ENCODE measurements at regions not wholly inside any gene's neighbourhood (a gene's known extent, or its start where the extent isn't known, plus 50 kb on each side); places are given as distances from the start of the nearest gene placed in this dataset.
"Not testable (repeated sequence)": the region's sequence is repeated elsewhere in the genome, so short reads cannot be mapped to it uniquely, and the experiment has no call there.

DNA sequence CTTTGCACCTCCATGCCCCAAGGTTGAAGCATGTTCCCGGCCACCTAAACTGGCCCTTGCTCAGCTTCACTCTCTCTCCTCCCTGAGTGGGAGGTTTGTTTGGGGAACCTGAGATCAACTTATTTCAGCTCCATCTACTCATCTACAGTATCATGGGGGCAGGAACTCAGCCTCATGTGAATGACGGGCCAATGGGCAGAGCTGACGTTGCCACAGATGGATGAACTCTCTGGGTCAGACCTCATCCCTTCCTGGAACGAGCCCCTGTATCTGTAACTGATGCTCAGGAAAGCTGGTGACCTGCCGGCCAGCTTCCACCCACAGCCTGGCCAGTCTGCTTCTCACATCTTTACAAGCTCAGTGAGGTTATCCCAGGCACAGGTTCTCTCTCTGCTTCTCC lies 369.6 kb downstream of the IRX2 start:
- no peak for DNase-seq (ENCODE audit: low read depth)

DNA sequence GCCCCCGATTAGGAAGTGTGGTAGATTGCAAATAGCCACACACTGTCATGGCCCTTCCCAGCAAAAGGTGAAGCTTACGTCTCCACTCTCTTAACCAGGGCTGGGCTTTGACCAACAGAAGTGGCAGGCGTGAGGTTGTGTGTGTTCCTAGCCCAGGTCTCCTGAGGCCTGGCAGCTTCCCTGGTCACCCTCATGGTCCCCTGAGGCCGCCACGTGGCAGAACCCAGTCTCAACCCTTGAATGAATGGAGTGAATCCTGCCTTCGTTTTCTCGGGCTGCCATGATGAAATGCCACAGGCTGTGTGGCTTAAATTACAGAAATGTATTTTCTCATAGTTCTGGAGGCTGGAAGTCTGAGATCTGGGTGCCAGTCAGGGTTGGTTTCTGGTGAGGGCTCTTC lies 370.4 kb downstream of the IRX2 start:
- no peak for DNase-seq (ENCODE audit: low read depth)

DNA sequence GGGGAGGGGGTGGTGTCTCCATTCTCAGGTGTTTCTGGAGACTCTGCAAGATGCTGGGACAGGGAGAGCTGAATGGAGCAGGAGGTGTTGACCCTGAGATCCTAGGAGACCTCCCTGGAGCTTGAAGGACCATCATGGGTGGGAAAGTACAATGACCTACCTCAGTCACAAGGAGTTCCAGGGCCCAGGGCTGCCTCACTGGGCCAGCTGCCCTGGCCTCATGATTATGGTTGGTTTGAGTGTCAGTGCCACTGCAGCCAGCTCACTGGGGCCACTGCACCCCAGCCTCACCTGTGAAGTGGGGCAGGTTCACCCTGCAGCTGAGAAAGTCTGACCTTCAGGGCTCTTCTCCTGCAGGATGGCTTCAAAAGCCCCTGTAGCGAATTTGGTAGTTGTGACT lies 372.5 kb downstream of the IRX2 start:
- no peak for DNase-seq (ENCODE audit: low read depth)

DNA sequence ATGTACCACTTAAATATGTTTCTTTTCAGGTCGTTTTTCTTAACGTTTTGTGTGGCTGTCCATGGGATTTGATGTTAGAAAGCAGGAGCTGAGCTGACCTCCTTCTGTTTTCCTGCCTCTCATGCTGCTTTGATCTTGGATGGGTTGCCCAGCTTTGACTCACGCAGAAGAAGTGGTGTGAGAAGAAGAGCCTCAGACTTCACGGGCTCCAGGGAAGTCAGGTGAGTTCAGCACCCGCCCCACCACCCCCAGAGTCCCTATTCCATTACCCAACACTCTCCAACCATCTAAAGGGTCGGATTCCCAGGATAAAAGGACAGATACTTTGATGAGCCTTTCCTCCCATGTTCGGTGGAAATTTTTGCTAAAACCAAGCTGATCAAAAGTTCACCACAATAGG lies 373.4 kb downstream of the IRX2 start:
- no peak for DNase-seq (ENCODE audit: low read depth)

DNA sequence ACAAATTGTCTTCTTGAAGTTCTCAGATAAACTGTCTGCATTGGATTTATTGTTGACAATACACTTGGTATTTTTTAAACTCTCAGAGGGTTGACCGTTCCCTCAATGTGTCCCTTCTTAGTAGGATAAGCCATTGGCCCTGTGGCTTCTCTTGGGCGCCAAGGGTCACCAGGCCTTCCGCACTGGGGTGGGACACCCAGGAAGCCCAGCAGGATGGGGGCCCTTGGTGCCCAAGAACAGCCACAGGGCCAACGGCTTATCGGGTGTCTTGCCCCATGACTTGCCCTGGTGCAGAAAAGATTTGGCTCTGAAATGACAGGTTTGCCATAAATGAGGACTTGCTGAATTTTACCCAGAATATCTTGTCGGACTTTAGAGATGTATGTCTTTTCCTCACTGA lies 375.0 kb downstream of the IRX2 start:
- no peak for DNase-seq (ENCODE audit: low read depth)

DNA sequence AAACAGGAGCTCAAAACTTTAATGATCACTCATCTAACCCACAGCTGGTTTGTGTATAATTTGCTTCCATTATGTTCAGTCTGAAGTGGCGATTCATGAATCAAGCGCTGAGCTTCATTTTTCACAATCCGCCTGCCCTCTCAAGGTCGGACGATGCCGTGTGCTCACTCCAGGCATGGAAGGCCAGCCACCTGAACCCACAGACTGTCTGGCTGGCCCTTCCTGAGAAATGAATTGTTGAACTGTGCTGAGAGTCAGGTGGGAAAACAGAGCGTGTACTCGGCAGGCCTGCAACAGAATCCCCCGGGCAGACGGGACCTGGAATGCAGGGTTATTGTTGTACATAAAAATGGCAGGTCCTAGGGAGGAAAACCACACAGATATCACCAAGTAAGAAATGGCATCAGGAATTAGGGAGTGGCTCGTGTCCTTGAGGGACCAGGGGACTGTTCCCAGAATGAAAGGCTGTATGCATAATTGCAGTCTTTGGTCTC lies 375.7 kb downstream of the IRX2 start:
- DNase-seq (ENCODE audit: low read depth) = no peak

DNA sequence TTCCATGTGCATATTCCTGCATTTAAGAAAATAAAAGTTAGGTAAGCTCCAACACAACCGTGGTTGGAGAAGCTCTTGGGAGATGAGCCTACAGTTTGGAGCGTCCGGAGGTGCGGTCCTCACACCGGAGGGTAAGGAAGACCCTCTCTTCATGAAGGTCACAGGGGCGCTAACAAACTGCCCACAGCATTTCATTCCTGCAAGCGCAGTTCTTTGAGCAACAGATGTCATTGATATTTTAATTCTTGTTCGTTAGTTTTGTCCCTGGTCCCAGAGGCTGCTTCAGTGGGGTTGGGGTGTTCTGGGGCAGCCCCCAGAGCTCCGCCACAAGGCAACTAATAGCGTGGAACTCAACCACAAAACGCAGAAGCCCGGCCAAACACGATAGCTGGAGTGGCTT lies 376.2 kb downstream of the IRX2 start:
- DNase-seq (ENCODE audit: low read depth) = no peak

DNA sequence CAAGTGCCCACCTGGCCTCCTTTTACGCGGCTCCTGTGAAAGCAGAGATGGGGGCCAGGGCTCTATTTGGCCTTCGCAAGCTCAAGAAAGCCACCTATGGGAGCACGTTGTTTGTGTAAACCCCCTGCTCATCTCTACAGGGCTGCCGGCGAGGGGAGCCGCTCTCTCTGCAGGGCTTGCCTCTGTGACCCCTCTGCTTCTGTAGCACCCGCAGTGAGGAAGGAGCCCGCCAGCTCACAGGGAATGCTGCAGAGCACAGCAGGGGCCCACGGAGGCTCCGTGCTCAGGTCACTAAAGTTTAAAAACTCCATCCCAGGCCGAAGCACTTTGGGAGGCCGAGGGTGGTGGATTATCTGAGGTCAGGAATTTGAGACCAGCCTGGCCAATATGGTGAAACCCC lies 376.8 kb downstream of the IRX2 start:
- no peak for DNase-seq (ENCODE audit: low read depth)

DNA sequence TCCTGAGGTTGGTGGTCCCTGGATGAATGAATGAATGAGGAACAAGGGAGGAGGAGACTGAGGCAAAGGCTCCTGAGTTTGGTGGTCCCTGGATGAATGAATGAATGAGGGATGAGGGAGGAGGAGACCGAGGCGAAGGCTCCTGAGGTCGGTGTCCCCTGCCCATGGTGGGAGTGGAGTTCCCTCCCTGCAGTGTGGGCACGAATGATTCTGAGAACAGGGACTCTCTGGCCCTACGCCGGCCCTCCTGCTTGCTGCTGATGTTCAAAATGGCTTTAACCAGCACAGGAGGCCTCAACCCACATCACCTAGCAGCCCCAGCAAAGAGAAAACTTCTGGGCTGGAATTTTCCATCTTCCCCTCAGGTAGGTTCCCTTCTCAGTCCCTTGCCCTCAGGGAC lies 377.8 kb downstream of the IRX2 start:
- no peak for DNase-seq (ENCODE audit: low read depth)

DNA sequence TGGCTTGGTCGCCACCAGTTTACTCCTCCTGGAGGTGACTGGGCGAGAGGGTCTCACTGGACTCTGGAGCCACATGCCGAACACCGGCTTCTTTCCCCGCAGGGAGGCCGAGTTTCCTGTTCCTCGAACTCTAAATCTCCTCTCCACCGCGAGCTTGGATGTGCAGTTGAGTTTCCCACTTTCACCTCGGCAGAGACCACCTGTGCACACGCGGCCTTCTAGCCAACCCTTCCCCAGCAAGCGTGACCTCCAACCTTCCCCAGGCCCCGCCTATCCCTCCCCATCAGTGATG lies 380.1 kb downstream of the IRX2 start:
- no peak for DNase-seq (ENCODE audit: low read depth)

DNA sequence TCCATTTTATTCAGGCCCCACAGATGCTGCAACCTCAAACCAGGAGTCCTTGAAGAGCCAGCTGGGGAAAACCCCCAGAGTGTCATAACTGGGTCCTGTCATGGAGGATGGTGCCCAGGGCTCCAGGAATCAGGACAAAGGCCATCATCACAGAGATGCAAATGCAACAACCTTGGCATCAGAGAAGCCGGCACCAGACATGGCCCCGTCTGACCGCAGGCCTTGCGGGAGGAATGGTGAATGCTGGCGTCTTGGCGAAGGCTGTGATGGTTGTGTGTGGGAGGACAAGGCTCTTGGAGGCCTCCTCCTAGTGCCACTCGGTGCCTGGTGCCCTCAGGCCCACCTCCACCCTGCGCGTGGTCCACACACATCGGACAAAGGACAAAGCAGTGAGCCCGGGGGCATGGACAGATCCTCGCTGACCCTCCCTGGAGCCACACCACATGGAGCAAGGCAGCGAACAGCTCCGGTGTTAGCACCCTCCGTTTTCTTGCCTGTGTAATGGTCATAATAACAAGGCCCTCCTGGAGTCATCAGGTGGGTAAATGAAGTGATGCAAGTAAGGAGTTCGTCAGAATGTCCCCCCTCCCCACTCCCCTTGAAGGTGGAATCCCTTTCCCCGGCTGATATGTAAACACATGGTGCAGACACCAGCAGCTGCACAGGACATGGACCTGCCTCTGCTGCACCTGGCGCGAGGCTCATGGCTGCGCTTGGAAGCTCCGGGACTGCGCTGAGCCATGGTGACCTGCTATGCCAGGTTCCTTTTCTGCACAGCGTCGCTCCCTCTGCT lies 380.7 kb downstream of the IRX2 start:
- no peak for DNase-seq (ENCODE audit: low read depth)

DNA sequence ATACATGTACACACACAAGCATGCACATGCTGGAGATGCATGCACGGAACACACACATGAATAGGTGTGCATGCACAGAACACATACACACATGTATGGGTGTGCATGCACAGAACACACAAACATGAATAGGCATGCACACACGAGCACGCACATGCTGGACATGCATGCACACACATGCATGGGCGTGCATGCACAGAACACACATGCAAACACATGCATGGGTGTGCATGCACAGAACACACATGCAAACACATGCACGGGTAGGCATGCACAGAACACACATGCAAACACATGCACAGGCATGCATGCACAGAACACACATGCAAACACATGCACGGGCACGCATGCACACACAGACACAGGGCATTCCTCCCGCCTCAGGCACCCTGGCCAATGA lies 382.3 kb downstream of the IRX2 start:
- no peak for DNase-seq (ENCODE audit: low read depth)

DNA sequence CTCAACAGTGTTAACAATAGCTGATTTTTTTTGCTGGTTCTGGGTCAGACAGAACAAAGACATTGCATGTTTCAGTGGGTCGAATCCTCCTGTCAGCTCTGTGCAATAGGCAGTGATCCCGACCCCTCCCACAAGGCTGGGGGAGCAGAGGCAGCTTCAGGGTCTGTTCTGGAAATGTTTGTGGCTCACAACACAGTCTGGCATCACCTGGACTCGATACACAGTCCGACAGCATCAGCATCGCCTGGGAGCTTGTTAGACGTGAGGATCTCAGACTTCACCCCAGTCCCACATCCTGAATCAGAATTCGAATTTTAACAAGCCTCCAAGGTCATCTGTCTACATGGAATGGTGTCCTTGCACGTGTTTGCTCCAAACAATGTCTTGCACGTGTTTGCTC lies 384.7 kb downstream of the IRX2 start:
- DNase-seq (ENCODE audit: low read depth) = no peak

DNA sequence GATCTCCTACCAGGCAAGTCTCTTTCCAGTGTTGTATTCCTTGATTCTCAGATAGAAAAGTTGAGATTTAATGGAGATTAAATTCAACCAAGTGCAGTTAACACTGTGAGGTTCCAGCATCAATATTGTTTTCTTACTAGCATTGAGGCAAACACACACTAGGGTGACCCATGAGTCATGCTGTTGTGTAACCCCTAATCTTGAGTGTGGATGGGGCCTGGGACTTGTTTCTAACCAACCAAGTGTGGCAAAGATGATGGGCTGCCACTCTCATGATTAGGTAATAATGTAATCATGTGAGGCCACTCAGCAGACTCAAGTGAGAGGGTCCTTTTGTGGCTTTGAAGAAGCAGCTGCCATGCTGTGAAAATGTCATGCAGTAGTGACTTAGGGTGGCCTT lies 394.2 kb downstream of the IRX2 start:
- no peak for DNase-seq (ENCODE audit: low read depth)

DNA sequence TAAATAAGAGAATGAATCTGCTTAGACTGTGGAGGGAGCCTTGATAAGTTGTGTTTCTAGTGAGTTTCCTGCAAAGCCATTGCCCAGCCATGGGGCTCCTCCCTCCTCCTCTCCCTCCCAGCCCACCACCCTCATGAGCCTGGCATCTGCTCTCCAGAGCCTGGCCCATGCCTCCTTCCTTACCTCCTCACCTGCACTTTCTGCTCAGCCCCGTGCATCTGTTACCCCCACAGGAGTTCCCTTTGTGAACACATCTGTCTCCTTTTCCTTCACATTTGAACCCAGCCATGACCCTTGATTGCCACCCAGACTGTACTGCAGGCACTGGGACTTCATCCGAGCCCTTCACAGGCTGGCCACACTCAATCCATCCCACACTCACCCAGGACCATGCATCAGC lies 395.6 kb downstream of the IRX2 start:
- no peak for DNase-seq (ENCODE audit: low read depth)

DNA sequence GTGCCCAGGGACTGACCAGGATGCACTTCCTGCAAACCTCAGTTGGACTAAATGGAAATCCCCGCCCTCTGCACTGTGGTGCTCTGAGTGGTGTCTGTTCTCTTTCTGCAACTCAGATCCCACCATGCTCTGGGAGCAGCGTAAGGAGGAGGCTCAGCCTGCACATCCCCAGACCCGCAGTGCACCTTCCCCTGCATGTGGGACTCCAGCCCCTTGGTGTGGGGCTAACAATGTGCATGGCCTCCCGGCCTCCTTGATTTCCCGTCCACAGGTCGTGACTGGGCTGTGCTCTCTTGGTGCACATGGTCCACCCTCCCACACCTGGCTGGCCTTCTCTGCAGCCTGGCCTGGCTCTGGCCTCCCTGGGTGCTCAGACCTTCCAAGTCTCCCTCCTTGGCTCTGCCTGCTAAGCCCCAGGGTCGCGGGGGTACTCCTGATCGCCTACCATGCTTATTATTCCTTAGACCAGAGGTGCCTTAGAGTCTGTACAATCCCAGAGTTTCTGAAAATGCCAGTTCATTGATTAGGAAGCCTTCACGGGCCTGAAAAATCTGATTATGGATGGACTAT lies 397.5 kb downstream of the IRX2 start:
- DNase-seq (ENCODE audit: low read depth) = no peak

DNA sequence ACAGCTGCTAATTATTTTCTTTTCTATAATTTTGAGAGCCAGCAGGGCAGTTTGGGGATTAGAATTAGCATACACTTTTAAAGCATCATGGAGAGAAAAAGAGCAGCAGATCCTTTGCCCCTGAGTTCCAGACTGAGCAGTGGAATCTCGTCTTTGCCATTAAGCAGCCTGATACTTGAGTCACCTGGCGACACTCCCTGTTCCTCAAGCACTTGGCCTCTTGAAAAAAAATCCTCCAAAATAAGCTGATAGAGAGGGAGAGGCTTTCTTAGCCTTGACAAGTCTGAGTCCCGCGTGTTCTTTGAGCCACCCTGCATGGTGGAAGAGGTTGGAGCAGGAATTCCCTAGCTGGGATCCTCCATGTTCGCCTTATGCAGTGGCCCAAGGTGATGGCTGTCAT lies 398.3 kb downstream of the IRX2 start:
- no peak for DNase-seq (ENCODE audit: low read depth)

DNA sequence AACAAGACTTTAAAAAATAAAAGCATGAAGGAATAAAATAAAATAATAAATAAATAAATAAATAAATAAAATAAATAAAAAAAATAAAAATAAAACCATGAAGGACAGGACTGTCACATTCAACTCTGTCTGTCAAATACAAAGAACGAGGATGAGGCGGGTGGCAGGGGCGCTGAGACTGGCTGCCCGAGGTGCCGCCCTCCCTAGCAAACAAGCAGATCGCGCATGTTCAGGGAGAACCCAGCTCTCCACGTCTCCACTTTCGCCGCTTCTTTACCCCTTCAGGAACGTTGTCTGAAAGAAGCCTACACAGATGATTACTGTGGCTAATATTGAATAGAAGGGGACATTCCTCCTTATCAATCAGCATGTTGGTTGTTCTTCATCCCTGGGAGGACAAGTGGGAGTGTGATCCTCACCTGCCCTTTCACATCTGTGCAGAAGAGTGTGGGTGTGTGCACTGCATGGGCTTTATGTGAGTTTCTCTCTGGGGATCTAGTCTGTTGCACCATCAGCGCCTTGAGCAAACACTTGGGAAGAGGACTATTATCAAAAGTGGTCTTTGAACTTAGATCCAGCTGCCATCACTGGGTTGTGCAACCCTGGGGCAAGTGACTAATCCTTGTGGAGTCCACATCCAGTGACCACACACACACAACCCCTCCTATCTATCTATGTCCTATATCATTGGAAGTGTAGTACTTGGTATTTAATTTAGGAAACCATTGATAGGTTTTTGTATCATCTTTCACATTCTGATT lies 399.2 kb downstream of the IRX2 start:
- DNase-seq (ENCODE audit: low read depth) = no peak

DNA sequence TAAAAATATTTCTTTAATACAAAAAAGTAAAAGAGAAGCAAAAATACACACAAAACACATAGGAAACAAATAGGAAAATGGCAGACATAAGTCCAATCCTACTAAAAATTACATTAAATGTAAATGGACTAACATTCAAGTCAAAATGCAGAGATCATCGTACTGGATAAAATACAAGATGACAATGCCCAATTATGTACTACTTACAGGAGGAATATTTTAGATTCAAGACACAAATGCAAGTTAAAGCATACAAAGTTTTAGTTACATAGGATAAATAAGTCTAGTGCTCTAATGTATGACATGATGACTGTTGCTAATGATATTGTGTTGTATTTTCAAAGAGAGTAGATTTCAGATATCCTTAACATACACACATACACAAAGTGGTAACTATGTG lies 401.7 kb downstream of the IRX2 start:
- not testable (repeated sequence) for DNase-seq (ENCODE audit: low read depth)

DNA sequence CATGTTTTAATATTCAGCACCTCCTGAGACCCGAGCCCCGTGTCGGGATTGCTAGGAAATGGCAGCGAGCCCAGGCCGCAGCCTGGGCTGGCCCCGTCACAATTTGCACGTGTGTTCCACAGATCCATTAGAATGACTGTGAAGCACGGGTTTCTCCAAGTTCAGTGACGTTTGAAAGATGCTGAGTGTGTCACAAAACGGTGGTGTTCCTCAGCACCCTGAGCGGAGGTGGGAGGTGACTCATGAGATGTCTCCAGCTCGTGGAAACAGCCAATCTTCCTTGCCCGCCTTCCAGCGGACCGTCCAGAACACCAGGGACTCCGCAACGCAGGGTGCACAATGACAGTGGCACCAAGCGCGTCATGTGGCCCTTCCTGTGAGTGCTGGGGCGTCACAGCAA lies 412.8 kb downstream of the IRX2 start:
- DNase-seq (ENCODE audit: low read depth) = no peak

DNA sequence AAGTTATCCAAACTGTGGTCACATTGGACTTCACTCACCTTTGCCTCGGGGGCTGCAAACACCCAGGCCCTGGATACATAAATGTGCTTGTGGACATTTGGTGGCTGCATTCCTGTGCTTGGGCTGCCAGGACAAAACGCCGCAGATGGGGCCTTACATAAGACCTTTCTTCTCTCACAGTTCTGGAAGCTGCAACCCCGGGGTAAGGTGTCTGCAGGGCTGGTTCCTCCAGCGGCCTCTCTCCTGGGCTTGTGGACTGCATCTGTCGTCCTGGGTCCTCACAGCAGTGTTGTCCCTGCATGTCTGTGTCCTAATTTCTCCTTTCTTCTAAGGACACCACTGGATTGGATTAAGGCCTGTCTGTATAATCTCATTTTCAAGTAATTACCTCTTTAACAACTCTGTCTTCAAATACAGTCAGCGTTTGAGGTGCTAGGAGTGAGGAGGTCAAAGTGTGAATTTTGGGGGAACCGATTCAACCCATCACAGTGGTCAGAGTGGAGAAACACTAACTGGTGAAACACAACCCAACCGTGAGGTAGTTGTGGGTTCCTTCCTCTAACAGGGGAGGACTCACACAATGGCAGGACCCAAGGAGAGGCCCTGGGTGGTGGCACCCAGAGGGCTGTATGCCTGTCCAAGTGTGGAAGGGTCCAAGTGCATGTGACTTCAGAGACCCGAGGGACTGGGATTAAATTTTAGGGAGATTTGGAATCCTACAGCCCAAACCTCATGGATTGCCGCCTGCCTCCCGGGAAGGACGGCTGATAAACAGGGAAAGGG lies 415.6 kb downstream of the IRX2 start:
- DNase-seq (ENCODE audit: low read depth) = no peak

DNA sequence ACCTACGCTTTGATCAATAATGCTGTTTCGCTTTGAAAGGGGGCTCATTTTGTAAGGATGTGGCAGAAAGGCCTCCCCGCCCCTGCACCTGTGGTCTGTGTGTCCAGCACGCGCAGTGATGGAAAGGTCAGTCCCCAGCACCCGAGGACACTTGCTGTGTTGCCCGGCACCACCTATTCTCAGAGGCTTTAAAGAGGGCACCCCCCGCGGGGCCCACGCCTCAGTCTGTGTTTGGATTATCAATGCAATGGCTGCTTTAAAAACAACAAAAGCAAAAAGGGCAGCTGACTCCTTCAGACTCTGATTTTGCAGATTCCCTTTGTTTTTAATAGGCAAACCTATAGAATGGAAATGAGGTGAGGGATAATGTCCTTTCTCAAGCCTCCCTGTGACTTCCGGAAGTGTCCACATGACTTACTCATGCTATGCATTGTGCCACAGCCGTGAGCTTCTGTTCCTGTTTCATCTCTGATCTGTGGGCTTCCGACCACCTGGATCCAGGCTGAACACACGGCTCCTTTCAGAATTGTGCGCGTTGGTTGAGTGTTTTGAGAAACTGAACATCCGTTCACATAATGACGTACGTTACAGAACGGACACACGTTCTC lies 416.2 kb downstream of the IRX2 start:
- no peak for DNase-seq (ENCODE audit: low read depth)

All from fibroblast of the conjunctiva (primary cell).